Right renal pelvis (tissue), 4 donors: ENCODE measurements at regions not wholly inside any gene's neighbourhood (a gene's known extent, or its start where the extent isn't known, plus 50 kb on each side); places are given as distances from the start of the nearest gene placed in this dataset.

Experiments
- DNase-seq, 4 donors: peaks; one replicate each; pipeline ENCODE4 v3.0.0-alpha.2; 2013; ENCODE audit warnings: low read depth in 4 of 4, low spot score in 3 of 4, missing footprints in 1 of 4

DNA sequence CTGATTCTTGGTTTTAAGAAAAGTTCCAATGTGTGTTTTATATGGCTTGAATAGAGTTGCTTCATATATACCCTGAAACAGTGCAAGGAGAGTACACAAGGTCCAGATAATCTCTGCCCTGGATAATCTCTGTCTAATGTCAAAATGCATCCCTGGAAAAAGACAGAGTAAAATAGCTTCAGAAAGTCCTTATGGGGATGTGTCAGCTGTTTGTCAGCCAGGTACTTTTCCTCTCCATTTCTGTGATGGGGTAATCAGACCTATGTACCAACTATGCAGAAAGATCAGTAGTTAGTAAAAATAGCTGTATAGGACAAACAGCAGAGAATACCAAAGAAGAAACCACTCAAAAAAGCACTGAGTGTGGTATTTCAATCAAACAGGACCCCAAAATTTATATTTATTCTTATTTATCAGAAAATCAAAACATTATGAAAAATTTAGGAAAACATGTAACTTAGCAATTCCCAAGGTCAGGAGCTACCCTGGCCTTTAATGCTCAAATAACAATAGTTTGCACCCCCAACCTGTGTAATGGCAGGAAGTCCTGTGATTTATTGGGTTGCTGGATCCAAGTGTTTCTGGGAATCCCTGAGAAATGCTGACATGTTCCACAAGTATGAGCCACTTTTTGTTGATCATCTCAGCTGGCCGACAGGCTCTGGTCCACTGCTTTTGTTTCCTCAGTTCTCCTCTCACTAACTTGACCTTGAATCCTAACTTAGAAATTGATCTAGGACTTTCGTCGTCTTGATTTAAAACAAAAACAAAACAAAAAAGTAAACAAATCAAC is 69.6 kb downstream of the MDH1 start:
- no peak for DNase-seq

DNA sequence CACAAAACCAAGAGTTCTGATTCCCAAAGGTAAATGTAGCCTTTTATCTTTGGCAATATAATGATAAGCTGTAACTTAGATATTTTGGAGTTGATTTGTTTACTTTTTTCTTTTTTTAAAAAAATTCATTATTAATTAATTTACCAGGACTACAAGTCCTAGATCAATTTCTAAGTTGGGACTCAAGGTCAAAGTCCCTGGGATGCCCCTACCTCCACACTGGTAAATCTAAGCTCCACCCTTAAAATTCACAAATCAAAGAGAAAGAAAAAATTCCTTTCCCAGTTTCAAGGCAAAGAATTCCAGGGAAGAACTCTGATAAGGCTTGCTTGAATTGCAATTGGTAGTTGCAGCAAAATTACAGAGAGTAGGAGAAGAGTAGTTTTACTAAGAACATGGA is 71.3 kb downstream of the MDH1 start:
- DNase-seq, result no peak

DNA sequence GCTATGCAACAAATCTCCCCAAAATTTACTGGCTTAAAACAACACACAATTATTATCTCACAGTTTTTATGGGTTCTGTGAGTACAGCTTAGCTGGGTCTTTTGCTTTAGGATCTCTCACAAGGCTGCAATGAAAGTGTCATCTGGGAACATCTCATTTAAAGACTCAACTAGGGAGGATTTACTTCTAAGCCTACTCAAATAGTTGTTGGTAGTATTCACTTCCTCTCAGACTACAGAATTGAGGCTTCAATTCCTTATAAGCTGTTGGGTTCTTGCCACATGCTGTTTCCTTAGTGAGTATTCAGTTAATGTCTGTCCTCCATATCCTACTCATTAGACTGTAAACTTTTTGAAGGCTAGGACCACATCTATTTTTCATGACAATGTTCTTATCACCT is 72.3 kb downstream of the MDH1 start:
- DNase-seq, result no peak

DNA sequence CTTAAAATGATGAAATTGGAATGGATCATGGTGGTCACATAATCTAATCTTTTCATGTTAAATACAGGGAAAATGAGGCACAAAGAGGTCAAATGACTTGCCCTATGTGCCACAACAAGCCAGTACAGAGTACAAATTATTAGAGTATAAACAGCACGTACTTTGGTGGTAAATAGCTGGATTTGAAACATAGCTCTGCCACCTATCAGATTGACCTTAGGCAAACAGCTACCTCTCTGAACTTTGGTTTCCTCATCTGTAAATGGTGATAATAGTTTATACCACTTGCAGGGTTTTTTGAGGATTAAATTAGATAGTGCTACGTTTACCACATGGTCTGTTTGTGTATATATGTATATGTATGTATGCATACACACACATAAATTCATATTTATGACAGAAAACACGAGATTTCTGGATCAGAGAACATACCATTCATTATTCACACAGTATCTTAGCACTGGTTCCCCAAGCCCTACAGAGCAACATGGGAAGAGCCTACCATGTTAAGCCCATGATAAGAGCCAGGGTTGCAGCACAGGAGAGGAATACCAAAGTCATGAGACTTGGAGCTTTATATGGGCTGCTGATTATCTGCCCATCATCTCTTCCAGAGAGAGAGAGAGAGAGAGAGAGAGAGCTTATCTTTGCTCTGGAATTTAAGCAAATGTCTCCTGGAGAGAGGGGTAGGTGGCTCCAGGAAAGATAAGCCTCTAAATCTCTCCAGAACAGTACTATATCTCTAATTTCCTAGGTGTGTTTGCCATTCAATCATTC is 73.5 kb downstream of the MDH1 start:
- no peak for DNase-seq

DNA sequence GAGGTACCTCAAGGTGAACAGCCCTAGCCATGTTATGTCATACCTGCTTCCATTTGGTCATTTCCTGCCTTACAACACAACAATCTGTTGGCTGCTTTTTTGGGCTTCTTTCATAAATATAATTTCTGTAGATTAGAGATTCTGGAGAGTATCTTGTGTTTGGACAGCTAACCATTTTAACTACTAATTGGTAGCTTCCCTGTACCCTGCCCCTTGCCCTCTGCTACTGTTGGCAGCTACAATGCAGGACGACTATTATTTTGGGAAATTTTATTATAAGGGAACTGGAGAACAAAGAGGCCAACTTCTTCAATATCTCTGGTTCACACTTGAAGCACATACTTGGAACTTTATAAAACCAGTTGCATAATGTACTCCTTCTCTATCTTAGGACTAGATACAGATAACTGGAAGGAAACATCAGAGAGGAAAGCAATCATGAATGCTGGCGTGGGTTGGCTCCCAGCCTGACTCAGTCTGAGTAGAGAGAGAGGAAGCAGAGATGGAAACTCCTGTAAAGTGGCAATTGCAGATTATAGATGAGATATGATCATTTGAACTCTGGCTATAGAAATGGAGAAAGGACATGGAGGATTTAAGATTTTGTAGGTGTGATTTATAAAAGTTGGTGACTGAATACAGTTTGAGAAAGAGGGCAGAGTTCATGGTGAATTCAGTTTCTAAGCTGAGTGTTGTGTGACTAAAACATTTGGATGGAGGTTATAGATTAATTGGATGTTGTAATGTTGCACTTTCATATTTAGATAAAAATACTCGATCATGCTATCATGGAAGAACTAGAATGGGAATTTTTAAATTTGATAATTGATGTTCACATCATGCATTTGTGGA is 74.5 kb downstream of the MDH1 start:
- DNase-seq, result no peak

DNA sequence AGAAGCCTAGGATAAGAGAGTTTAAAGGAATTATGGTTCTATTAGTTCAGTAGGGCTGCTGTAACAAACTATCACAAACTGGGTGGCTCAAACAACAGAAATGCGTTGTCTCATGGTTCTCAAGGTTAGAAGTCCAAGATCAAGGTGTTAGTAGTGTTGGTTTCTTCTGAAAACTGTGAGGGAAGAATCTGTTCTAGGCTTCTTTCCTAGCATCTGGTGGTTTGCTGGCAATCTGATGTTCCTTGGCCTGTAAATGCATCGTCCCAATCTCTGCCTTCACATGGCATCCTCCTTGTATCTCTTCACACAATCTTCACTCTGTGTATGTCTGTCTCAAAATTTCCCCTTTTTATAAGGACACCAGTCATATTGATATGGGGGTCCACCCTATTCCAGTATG is 76.3 kb downstream of the MDH1 start:
- no peak for DNase-seq

DNA sequence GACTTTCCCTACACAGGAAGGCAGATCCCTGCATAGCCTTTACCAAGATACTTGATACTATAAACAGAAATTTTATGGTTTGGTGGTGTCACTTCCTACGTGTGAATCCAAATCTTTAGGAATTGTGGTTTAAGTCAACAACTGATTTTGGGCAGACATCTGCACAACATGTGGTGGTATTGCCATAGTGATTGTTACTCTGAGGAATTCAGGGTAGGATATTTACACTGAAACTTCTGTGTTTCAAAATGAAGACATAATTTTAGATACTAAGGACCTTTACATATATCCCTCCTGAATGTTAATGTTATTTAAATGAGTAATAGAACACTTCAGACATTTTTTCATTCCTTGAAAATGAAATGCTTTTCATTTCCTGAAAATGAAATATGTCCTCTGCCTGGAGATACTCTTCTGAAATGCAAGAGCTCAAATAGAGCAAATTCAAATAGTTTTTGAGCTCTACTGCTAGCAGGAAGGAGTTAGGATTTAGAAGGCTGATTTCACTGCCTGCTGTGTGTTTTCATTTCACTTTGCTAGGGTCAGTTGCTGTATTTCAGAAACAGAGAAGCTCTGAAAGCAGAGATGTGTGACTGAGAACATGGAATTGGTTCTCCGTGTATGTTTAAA is 77.2 kb downstream of the MDH1 start:
- no peak for DNase-seq

DNA sequence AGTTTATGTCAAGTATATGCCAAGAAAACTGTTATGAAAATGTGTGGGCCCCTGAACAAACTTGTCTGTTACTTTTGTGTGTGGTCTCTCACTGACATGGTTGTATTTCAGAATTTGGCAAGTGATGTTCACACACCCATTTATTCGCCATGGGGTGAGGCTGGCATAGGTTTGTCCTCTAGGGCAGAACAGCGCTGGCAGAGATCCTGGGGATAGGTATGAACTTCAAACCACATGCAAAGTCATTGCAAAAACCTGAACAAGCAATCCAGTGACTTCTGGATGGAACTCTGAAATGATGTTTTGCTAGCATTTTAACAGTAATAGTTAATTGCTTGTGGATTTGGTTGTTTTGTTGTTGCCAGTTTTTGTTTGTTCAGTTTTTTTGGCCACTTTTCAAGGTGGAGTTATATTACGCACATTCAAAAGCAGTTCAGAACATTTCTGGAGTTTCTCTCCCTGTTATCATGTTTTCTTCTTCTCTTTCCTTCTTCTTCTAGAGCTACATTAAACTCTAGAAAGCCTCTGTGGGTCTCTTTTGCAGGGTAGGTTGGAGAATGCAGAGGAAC is 78.5 kb downstream of the MDH1 start:
- no peak for DNase-seq

DNA sequence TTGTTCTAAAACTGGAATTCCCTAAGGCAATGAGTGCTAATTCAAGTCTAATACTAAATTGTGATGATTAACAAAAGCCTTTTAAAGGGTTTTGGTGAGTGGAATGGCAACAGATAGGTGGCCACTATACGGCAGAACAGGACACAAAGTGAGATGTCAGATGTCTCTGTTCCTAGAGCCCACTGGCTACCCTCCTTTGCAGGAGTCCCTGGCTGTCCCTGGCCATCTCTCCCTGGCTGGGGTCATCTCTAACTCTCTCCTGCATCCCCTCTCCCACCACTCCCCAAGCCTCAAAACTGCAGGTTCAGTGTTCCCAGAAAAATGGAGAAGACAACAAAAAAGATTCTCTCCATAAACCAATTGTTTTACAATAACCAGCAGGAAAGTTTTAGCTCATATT is 79.2 kb downstream of the MDH1 start:
- DNase-seq, result no peak

DNA sequence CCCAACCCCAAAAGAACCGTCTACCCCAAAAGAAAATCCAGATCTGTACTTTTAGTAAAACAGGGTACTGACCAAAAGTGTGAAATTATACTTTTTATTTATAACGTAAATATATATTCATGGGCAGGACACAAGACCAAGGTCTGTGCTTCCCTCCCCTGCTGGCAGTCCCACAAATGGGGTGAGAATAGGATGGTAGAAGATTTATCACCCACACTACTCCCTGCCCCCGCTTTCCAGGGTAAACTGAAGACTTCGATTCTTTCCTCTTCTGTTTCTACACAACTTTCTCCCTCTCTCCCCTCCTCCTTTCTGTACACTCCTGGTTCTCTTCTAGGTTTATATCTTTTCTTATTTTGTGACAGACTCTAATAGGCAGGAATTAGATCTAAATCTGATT is 79.7 kb downstream of the MDH1 start:
- DNase-seq, result no peak

DNA sequence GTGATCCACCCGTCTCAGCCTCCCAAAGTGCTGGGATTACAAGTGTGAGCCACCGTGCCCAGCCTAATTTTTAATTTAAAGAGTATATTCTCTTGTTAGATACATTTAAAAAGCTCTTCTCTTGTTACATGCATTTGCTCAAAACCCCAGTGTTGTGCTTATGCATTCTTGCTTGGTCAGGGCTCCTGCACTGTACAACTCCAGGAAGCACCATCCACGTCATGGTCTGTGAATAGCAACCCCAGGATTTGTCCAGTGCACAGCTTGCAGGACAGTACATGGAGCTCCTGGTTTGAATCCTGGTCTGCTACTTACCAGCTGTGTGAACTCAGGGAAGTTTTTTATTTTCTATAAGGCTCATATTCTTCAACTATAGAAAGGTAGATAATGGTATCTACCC is 80.8 kb downstream of the MDH1 start:
- no peak for DNase-seq

DNA sequence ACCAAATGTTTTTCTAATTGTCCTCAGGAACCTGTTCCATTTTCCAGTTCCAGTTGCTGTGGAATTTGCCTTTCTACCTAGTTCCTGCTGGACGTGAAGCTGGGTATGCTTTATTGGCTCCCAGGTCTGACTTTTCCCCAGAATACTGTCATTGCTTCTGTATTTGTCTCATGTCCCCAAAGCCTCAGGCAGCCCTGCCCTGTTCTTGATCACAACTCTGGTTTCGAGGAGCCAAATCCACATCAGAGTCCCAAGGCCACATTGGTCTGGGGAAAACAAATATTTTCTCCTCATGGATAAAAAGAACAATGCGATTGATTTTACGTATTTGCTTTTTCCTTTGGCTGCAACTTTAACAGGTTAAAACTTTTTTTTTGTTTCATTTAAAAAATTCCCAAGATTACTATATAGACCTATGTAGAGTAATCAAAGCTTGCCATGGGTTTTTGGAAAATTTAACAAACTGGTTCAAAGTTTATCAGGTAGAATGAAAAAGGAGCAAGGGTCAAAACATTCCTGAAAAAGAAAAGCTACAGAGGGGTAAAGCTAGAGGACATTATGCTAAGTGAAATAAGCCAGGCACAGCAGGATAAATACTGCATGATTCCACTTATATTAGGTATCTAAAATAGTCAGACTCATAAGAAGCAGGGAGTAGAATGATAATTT is 85.2 kb downstream of the MDH1 start:
- no peak for DNase-seq

DNA sequence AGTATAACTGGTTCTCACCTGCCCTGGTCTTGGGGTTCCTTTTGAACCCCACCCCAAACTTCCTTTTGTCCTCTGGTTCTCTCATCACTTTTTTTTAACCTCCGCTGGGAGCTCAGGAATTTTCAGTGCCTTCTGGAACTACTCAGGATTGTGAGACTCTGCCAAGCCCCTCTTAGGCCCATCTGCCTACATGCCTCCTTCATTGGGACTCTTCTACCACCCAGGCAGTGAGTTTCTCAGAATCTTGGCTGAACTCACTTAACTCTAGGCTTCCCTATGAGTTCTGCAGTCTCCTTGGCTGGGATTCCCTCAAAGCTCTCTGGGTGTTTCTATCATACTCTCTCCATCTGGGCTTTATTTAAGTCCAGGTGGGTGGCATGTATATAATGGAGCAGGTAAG is 86.3 kb downstream of the MDH1 start:
- DNase-seq, result no peak

DNA sequence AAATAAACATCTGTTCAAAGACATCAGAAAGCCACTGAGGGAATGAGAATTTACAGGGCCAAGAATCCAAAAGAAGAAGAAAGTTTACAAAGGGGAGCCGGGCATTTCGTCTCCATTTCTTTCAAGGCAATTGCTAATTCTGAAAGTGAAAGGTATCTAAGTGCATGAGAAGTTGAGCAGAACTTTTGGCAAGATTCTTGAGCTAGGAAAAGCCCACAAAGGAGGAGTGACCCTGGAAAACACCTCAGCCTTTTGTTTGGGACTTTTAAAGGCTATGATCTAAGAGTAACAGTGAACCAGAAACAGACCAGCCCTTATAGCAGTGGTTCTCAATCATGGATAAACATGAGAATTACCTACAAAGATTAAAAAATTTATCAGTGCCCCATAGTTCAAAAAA is 87.4 kb downstream of the MDH1 start:
- no peak for DNase-seq

DNA sequence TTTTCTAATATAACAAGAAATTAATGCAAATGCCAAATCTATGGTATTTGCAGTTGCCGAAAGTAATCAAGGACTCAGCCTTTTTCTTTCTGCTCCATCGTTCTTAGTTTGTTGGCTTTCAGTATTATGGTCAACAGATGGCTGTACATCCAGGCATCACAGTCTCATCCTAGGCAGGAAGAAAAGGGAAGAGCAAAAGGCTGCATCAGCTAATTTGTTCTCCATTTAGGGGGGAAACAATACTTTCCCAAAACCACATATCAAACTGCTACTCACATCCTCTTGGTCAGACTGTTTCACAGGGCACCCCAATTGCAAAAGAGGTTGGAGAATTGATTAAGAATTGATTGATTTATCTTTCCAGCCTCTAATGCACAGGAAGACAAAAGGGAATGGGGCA is 89.3 kb downstream of the MDH1 start:
- DNase-seq, result no peak

DNA sequence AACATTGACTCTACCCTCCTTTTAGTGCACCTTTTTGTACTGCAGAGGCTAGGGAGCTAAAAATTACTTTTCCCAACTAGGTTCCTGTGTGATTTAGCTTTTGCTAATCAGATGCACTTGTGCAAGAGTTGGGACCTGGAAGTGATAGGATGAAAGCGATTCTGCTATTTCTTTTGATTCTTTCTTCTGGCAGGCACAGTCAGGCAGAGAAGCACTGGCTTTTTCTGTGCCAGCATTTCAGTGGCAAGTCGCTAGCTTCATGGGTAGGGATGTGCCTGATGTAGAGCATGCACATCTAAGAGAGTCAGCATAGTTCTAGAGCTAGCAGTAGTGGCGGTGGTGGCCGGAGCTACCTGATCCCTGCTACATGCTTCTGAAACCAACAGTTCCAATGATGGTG is 89.8 kb downstream of the MDH1 start:
- DNase-seq, result no peak

DNA sequence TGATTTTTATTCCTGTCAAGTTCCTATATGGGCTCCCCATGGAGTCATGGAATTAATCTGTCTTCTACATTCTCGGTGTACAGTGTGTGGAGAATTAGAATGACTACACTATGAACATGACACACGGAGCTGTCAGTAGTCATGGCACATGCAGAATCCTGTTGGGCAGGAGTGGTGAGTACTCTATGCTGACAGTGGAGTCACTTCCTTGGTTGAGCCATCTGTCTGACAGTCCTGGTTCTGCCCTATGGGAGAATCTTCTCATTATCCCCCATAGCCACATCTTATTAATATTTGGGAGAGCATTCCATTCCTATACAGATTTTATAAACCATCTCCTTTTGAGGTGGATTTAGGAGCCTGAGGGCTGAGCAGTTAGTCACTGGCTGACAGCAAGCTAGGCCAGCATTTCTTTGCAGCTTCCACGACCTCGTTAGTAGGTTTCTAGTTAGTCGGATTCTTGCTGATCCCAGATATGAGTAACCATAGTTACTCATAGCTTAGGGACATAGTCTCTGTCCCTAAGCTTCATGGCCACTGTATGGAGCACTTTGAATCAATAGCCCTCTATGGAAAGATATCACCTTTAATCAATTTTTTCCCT is 90.6 kb downstream of the MDH1 start:
- DNase-seq, result no peak

DNA sequence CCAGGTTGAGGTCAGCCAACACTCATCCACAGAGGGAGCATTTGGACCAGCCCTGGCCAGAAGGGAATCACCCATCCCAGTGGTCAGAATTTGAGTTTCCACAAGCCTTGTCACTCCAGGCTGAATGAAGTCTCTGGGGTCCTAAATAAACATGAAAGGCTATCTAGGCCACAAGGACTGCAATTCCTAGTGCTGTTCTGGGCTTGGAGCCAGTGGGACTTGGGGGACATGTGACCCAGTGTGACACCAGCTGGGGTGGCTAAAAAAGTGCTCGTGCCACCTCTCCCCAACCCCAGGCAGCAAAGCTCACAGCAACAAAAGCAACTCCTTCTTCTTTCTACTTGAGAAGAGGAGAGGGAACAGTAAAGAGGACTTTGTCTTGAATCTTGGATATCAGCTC is 91.7 kb downstream of the MDH1 start:
- DNase-seq, result no peak

DNA sequence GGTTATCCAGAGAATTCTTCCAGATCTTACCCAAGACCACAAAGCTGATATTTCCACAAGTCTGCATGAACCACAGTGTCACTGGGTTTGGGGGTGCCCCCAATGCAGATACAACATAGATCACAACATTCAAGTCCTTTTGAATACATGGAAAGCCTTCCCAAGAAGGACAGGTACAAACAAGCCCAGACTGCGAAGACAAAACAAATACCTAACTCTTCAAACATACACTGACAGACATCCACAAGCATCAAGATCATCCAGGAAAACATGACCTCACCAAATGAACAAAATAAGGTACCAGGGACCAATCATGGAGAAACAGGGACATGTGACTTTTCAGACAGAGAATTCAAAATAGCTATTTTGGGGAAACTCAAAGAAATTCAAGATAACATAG is 93.1 kb downstream of the MDH1 start:
- no peak for DNase-seq
